ENCODE measurements at regions not wholly inside any gene's neighbourhood (a gene's known extent, or its start where the extent isn't known, plus 50 kb on each side); places are given as distances from the start of the nearest gene placed in this dataset.

DNA sequence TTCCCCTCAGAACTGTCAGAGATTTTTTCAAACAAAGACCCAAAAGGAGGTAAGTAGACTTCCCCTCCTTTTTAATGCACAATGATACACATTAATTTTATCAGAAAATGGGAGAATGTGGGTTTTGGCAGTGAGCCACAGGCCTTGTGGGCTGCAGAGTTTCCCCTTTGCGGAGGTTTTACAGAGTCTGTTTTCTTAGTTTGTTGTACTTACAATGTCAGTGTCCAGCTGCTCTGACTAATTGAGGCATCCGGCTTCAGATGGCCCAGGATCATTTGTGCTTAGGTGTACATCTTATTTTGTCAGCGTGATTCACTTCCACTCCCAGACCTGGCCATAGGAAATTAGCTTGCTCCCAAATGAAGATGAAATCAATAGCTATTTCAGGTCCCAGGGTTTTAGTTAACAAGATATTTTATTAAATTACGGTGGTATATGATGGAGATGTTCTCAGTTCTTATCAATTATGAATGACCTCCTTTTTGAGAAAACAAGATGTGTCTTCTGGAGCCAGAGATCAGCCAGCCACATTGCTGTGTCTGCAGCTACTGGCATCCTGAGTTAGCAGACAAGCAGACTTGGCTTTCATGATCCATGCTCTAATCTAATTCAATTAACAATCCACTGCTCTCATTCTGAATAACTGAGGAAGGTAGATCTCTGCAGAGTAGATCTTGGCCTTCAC lies 1086.6 kb upstream of the SORCS1 start:
- TF ChIP-seq, protein P1, sequence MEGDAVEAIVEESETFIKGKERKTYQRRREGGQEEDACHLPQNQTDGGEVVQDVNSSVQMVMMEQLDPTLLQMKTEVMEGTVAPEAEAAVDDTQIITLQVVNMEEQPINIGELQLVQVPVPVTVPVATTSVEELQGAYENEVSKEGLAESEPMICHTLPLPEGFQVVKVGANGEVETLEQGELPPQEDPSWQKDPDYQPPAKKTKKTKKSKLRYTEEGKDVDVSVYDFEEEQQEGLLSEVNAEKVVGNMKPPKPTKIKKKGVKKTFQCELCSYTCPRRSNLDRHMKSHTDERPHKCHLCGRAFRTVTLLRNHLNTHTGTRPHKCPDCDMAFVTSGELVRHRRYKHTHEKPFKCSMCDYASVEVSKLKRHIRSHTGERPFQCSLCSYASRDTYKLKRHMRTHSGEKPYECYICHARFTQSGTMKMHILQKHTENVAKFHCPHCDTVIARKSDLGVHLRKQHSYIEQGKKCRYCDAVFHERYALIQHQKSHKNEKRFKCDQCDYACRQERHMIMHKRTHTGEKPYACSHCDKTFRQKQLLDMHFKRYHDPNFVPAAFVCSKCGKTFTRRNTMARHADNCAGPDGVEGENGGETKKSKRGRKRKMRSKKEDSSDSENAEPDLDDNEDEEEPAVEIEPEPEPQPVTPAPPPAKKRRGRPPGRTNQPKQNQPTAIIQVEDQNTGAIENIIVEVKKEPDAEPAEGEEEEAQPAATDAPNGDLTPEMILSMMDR (IDR thresholded peaks at IDR 0.05): no peak
- no peak for TF ChIP-seq POLR2A (IDR thresholded peaks at IDR 0.05)
- Histone ChIP-seq H3K9me3 (no peaks in the 10 kb centered on the region), H3K27ac (no peak overlapping the region), H3K36me3 (ENCODE audit: low read depth, missing control alignments) (no peaks in the 10 kb centered on the region), H3K4me1 (no peaks in the 10 kb centered on the region), H3K27me3 (no peaks in the 10 kb centered on the region), H3K4me3 (no peak overlapping the region)
- intact Hi-C loops (cut with DNase I; ENCODE audit: low total_unique reads): no loop called here
- 46 to 71% methylated on average over 4 of the region's 4 CpGs for WGBS, 2 donors
- DNase-seq: no peak

DNA sequence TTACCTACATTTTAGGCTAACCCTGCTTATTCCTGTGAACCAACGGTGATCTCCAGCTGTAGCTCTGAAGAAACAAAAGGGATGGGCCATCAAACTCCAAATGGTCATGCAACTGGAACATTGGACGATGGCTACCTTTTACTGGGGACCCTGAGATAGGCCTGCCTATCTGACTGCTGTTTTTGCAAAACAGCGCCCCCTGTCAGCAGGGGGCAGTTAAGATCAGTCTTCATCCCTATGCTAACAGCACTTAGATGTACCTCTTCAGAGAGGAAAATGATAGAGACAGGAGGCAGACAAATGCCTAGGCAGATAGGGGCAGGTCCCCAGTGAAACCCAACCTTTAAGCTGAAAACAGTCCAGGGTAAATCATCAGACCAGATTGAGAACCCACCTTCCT lies 1085.4 kb upstream of the SORCS1 start:
- Histone ChIP-seq H3K36me3 (ENCODE audit: low read depth, missing control alignments) (no peaks in the 10 kb centered on the region), H3K4me1 (no peaks in the 10 kb centered on the region), H3K27ac (no peak overlapping the region), H3K4me3 (no peak overlapping the region), H3K9me3 (no peaks in the 10 kb centered on the region), H3K27me3 (no peaks in the 10 kb centered on the region)
- intact Hi-C loops (cut with DNase I; ENCODE audit: low total_unique reads): no loop called here
- 62 to 83% methylated on average over 3 of the region's 3 CpGs for WGBS, 2 donors
- DNase-seq: no peak
- TF ChIP-seq, protein P1 (IDR thresholded peaks at IDR 0.05): peak in 1 of 3 experiments; percentile 11
- TF ChIP-seq POLR2A (IDR thresholded peaks at IDR 0.05): no peak

DNA sequence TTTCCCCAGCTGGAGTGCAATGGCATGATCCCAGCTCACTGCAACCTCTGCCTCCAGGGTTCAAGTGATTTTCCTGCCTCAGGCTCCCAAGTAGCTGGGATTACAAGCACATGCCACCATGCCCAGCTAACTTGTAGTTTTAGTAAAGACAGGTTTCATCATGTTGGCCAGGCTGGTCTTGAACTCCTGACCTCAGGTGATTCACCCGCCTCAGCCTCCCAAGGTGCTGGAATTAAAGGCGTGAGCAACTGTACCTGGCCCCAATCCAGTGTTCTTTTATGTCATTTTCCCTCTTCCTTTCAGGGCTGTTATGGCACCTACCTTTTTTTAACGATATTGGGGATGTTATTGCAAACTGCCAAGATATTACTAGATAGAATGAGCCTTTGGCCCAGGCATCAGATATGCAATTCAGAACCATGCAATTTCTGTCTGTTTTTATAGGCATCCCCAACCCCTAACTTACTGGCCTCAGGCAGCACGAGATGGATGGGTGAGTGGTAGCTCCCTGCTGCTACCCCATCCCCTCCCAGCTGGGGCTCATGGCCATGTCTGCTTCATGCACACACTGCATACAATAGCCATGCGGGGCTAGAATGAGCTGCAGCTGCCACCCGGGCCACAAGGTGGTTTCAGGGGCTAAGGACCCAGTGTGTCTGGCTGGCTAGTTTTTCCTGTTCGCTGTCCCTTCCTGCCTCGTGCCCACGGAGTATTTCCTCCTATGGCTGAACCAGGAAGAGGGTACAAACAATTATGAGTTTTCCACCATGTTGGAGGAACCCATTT lies 1080.1 kb upstream of the SORCS1 start:
- Histone ChIP-seq H3K9me3 (no peaks in the 10 kb centered on the region), H3K4me3 (no peak overlapping the region), H3K27ac (no peak overlapping the region), H3K4me1 (no peaks in the 10 kb centered on the region), H3K36me3 (ENCODE audit: low read depth, missing control alignments) (no peaks in the 10 kb centered on the region), H3K27me3 (no peaks in the 10 kb centered on the region)
- no peak for DNase-seq
- intact Hi-C loops (cut with DNase I; ENCODE audit: low total_unique reads): no loop called here
- WGBS, 2 donors: 91 to 92% methylated on average over 9 of the region's 9 CpGs
- TF ChIP-seq, protein P1 (IDR thresholded peaks at IDR 0.05): no peak
- no peak for TF ChIP-seq POLR2A (IDR thresholded peaks at IDR 0.05)

DNA sequence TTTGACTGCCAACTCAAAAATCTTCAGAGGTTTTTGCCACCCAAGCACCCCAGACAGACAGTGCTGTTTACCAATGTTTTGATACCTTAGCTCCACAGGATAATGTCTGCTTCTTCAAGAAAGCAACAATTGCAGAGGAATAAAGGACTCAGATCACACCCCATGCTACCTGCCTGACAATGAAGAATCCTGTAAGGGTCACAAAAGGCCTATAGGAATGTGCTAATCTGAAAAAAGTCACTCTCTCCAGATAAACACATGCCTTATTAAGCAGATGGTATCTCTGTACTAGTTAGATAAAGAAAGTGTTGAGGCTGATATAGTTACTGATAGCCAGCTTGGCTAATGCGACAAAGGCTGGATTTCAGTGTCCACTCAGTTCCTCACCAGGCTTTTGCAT lies 1076.7 kb upstream of the SORCS1 start:
- no peak for TF ChIP-seq POLR2A (IDR thresholded peaks at IDR 0.05)
- TF ChIP-seq, protein P1 (IDR thresholded peaks at IDR 0.05): no peak
- DNase-seq: no peak
- Histone ChIP-seq H3K9me3 (no peaks in the 10 kb centered on the region), H3K4me3 (no peak overlapping the region), H3K27me3 (no peaks in the 10 kb centered on the region), H3K36me3 (ENCODE audit: low read depth, missing control alignments) (no peaks in the 10 kb centered on the region), H3K4me1 (no peaks in the 10 kb centered on the region), H3K27ac (no peak overlapping the region)
- intact Hi-C loops (cut with DNase I; ENCODE audit: low total_unique reads): no loop called here
- 96 to 100% methylated on average over 1 of the region's 1 CpG for WGBS, 2 donors

All from testis (tissue), 2 donors.